WTC11 (cell line): ENCODE measurements at regions not wholly inside any gene's neighbourhood (a gene's known extent, or its start where the extent isn't known, plus 50 kb on each side); places are given as distances from the start of the nearest gene placed in this dataset.

Source experiments
- ATF3 ChIP-seq: sonication (generic); formaldehyde crosslinking; conservative IDR thresholded peaks from 2 replicates; pipeline ENCODE4 v1.8.1; 2022; ENCODE audit warnings: mild to moderate bottlenecking, missing genetic modification reagents
- CREB1 ChIP-seq: sonication (generic); formaldehyde crosslinking; IDR thresholded peaks from 2 replicates; pipeline ENCODE4 v1.8.0; 2023; ENCODE audit warnings: mild to moderate bottlenecking, missing genetic modification reagents
- CTCF ChIP-seq: fragments of 200-600 bp; IDR thresholded peaks from 2 replicates; pipeline ENCODE4 v1.8.0; 2022; ENCODE audit warnings: antibody characterized with exemption
- E2F4 ChIP-seq: sonication (generic); formaldehyde crosslinking; IDR thresholded peaks from 2 replicates; pipeline ENCODE4 v1.8.1; 2022; ENCODE audit warnings: low read depth, mild to moderate bottlenecking, moderate library complexity, missing genetic modification reagents, borderline replicate concordance
- E2F5 ChIP-seq: sonication (generic); formaldehyde crosslinking; IDR thresholded peaks from 2 replicates; pipeline ENCODE4 v1.8.1; 2022; ENCODE audit warnings: mild to moderate bottlenecking, moderate library complexity, missing genetic modification reagents
- ELF4 ChIP-seq: sonication (generic); formaldehyde crosslinking; IDR thresholded peaks from 2 replicates; pipeline ENCODE4 v1.8.1; 2022; ENCODE audit warnings: low read depth, mild to moderate bottlenecking, moderate library complexity, missing genetic modification reagents
- MAX ChIP-seq: sonication (generic); formaldehyde crosslinking; IDR thresholded peaks from 2 replicates; pipeline ENCODE4 v1.8.0; 2022; ENCODE audit warnings: mild to moderate bottlenecking, missing genetic modification reagents
- RELA ChIP-seq: sonication (generic); formaldehyde crosslinking; IDR thresholded peaks from 2 replicates; pipeline ENCODE4 v1.8.1; 2022; ENCODE audit warnings: missing genetic modification reagents, mild to moderate bottlenecking, borderline replicate concordance
- SMAD3 ChIP-seq: sonication (generic); formaldehyde crosslinking; IDR thresholded peaks from 2 replicates; pipeline ENCODE4 v1.8.0; 2022; ENCODE audit warnings: missing genetic modification reagents, mild to moderate bottlenecking, borderline replicate concordance
- TEAD1 ChIP-seq: sonication (generic); formaldehyde crosslinking; IDR thresholded peaks from 2 replicates; pipeline ENCODE4 v1.8.0; 2022; ENCODE audit warnings: mild to moderate bottlenecking, missing genetic modification reagents
- ZNF232 ChIP-seq: sonication (generic); formaldehyde crosslinking; IDR thresholded peaks from 2 replicates; pipeline ENCODE4 v1.8.0; 2022; ENCODE audit warnings: mild to moderate bottlenecking, missing genetic modification reagents
- ZNF671 ChIP-seq: fragments of 250-450 bp; sonication (Bioruptor Pico); IDR thresholded peaks from 2 replicates; pipeline ENCODE4 v1.8.0; 2021; ENCODE audit warnings: mild to moderate bottlenecking

- TF ChIP-seq ZNF671 (CRISPR knock-in tag) (no peak), RELA (CRISPR knock-in tag) (no peak), E2F4 (CRISPR knock-in tag) (no peak), ZNF232 (no peak), MAX (CRISPR knock-in tag) (no peak), CTCF (no peak), ELF4 (CRISPR knock-in tag) (no peak), CREB1 (CRISPR knock-in tag) (no peak), ATF3 (no peak), E2F5 (CRISPR knock-in tag) (no peak), SMAD3 (CRISPR knock-in tag) (no peak), TEAD1 (no peak)
Measured at GRCh38 chr9:80144856-80145255, 573.1 kb downstream of the TLE4 start.
